GM03348 (cell line): ENCODE measurements at regions not wholly inside any gene's neighbourhood (a gene's known extent, or its start where the extent isn't known, plus 50 kb on each side); places are given as distances from the start of the nearest gene placed in this dataset.
A peak's percentile ranks its signal among the peaks of the same experiment; 100 is the strongest.
"Not testable (repeated sequence)": the region's sequence is repeated elsewhere in the genome, so short reads cannot be mapped to it uniquely, and the experiment has no call there.

Experiments used
- DNase-seq: peaks from one replicate; pipeline ENCODE4 v3.0.0; 2012; ENCODE audit warnings: low spot score

GRCh38 chr5:17087035-17087434 is 130.4 kb upstream of the BASP1 start:
- DNase-seq: peak; percentile 15

- DNase-seq: no peak
Observed at GRCh38 chr5:17088051-17088450, 129.4 kb upstream of the BASP1 start.

GRCh38 chr5:17089001-17089400 is 128.4 kb upstream of the BASP1 start:
- DNase-seq: no peak

- DNase-seq: no peak
Observed at GRCh38 chr5:17089690-17090089, 127.7 kb upstream of the BASP1 start.

- DNase-seq: no peak
Observed at GRCh38 chr5:17090839-17091238, 126.6 kb upstream of the BASP1 start.

GRCh38 chr5:17094830-17095229 is 122.6 kb upstream of the BASP1 start:
- DNase-seq: peak; percentile 13

GRCh38 chr5:17096952-17097695 is 120.3 kb upstream of the BASP1 start:
- DNase-seq: no peak

GRCh38 chr5:17099946-17100345 is 117.5 kb upstream of the BASP1 start:
- no peak for DNase-seq

GRCh38 chr5:17103461-17103860 is 114.0 kb upstream of the BASP1 start:
- DNase-seq: no peak

- DNase-seq: peak; percentile 89
Observed at GRCh38 chr5:17105744-17106418, 111.5 kb upstream of the BASP1 start.

GRCh38 chr5:17106521-17106920 is 110.9 kb upstream of the BASP1 start:
- DNase-seq: no peak

- DNase-seq: not testable (repeated sequence)
Observed at GRCh38 chr5:17112091-17112716, 105.2 kb upstream of the BASP1 start.

GRCh38 chr5:17113174-17113958 is 104.1 kb upstream of the BASP1 start:
- DNase-seq: peak; percentile 79

GRCh38 chr5:17114233-17114632 is 103.2 kb upstream of the BASP1 start:
- no peak for DNase-seq

- DNase-seq: no peak
Observed at GRCh38 chr5:17114715-17115599, 102.5 kb upstream of the BASP1 start.

GRCh38 chr5:17115855-17116254 is 101.6 kb upstream of the BASP1 start:
- DNase-seq: no peak

GRCh38 chr5:17118631-17119030 is 98.8 kb upstream of the BASP1 start:
- DNase-seq: peak; percentile 81

- DNase-seq: no peak
Observed at GRCh38 chr5:17120209-17120608, 97.2 kb upstream of the BASP1 start.

GRCh38 chr5:17121776-17122175 is 95.7 kb upstream of the BASP1 start:
- no peak for DNase-seq

- DNase-seq: no peak
Observed at GRCh38 chr5:17123010-17123409, 94.4 kb upstream of the BASP1 start.

GRCh38 chr5:17123773-17124172 is 93.7 kb upstream of the BASP1 start:
- not testable (repeated sequence) for DNase-seq
